ENCODE measurements at regions not wholly inside any gene's neighbourhood (a gene's known extent, or its start where the extent isn't known, plus 50 kb on each side); places are given as distances from the start of the nearest gene placed in this dataset.

- no peak overlapping the region for H3K27ac ChIP-seq (ENCODE audit: low read depth in 1 of 2, low read length in 1 of 2)
- 81 to 88% methylated on average over 6 of the region's 6 CpGs for WGBS, 2 donors
- H3K4me1 ChIP-seq (ENCODE audit: control insufficient read depth in 5 of 5, insufficient read depth in 5 of 5, low read length in 5 of 5), result no peaks in the 10 kb centered on the region
- TF ChIP-seq CTCF (IDR thresholded peaks at IDR 0.05; ENCODE audit: control extremely low read depth, extremely low read depth), result no peak
- H3K27me3 ChIP-seq (ENCODE audit: control insufficient read depth in 3 of 3, insufficient read depth in 3 of 3, low read length in 2 of 3), result no peaks in the 10 kb centered on the region
- H3K36me3 ChIP-seq (ENCODE audit: control insufficient read depth in 4 of 4, insufficient read depth in 4 of 4, low read length in 4 of 4), result no peaks in the 10 kb centered on the region
- ATAC-seq (ENCODE audit: insufficient read depth, low FRiP score) (no peak), DNase-seq (no peak)
- H3K9me3 ChIP-seq (ENCODE audit: control insufficient read depth in 4 of 4, insufficient read depth in 3 of 4, low read length in 3 of 4), result peaks cover 0 to 3% (median 0%) of the 10 kb centered on the region in 4 donors
- no peak overlapping the region for H3K4me3 ChIP-seq
- no peak overlapping the region for H3K9ac ChIP-seq (ENCODE audit: insufficient read depth in 1 of 2, low read length in 2 of 2)
Measured at GRCh38 chr11:57971272-57972012, 52.2 kb upstream of the OR9Q1 start.

DNA sequence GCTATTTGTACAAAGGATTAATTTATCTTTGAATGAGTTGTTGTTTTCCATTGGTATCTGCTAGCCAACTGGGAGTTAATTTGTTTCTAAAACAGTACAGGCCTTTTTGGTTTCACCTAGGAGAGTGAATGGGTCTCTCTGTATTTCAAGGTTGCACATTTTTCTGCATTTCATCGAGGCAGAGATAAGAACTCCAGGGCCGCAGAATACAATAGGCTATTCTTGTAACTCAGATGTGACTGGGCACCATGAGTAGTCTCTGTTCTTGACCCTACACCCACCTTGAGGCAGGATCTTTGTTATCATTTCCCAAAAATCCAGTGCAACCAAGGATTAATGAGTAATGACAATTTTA, 51.7 kb upstream of the OR9Q1 start:
- Histone ChIP-seq H3K9me3 (ENCODE audit: control insufficient read depth in 4 of 4, insufficient read depth in 3 of 4, low read length in 3 of 4) (peaks cover 0 to 3% (median 0%) of the 10 kb centered on the region in 4 donors), H3K4me1 (ENCODE audit: control insufficient read depth in 5 of 5, insufficient read depth in 5 of 5, low read length in 5 of 5) (no peaks in the 10 kb centered on the region), H3K4me3 (no peak overlapping the region), H3K27ac (ENCODE audit: low read depth in 1 of 2, low read length in 1 of 2) (no peak overlapping the region), H3K9ac (ENCODE audit: insufficient read depth in 1 of 2, low read length in 2 of 2) (no peak overlapping the region), H3K36me3 (ENCODE audit: control insufficient read depth in 4 of 4, insufficient read depth in 4 of 4, low read length in 4 of 4) (no peaks in the 10 kb centered on the region), H3K27me3 (ENCODE audit: control insufficient read depth in 3 of 3, insufficient read depth in 3 of 3, low read length in 2 of 3) (no peaks in the 10 kb centered on the region)
- 33 to 50% methylated on average over 2 of the region's 2 CpGs for WGBS, 2 donors
- no peak for TF ChIP-seq CTCF (IDR thresholded peaks at IDR 0.05; ENCODE audit: control extremely low read depth, extremely low read depth)
- DNase-seq (no peak), ATAC-seq (ENCODE audit: insufficient read depth, low FRiP score) (no peak)
